Stimulated activated naive CD8-positive, alpha-beta T cell treated with anti-CD3 and anti-CD28 coated beads, Interleukin-15, amount 100 ng/mL, for 72 hours (primary cell): ENCODE measurements at regions not wholly inside any gene's neighbourhood (a gene's known extent, or its start where the extent isn't known, plus 50 kb on each side); places are given as distances from the start of the nearest gene placed in this dataset.

Experiments used
- ATAC-seq: fragments of 150-1000 bp; cut with Tn5 transposase; 2 replicates; pipeline ENCODE4 v1.10.0; 2021; ENCODE audit warnings: mild to moderate bottlenecking, moderate library complexity
- DNase-seq, 2 donors: peaks; one replicate each; pipeline ENCODE4 v3.0.0; 2021 to 2022
- H3K27ac Mint-ChIP-seq, 2 donors: one replicate each; pipeline ENCODE4 v1.8.0; 2022; ENCODE audit warnings: mild to moderate bottlenecking in 2 of 2, mixed read lengths in 2 of 2, moderate library complexity in 2 of 2
- H3K27me3 Mint-ChIP-seq: one replicate; pipeline ENCODE4 v1.8.0; 2022; ENCODE audit warnings: mixed read lengths
- H3K4me1 Mint-ChIP-seq: one replicate; pipeline ENCODE4 v1.8.0; 2022; ENCODE audit warnings: mild to moderate bottlenecking, mixed read lengths
- H3K4me3 Mint-ChIP-seq, 2 donors: one replicate each; pipeline ENCODE4 v1.8.0; 2022; ENCODE audit warnings: mild to moderate bottlenecking in 2 of 2, mixed read lengths in 2 of 2, moderate library complexity in 1 of 2
- H3K9me3 Mint-ChIP-seq, 2 donors: one replicate each; pipeline ENCODE4 v1.8.0; 2022; ENCODE audit warnings: mixed read lengths in 2 of 2

GRCh38 chr1:102595106-102595505, 513.2 kb downstream of the COL11A1 start:
- Mint-ChIP-seq H3K27me3 (no peaks in the 10 kb centered on the region), H3K27ac (no peak overlapping the region), H3K4me3 (no peak overlapping the region), H3K9me3 (peaks cover 0 to 7% of the 10 kb centered on the region in 2 donors), H3K4me1 (no peaks in the 10 kb centered on the region)
- ATAC-seq (no peak), DNase-seq (no peak)

- DNase-seq, result no peak
- H3K4me3 Mint-ChIP-seq, result no peak overlapping the region
- no peak for ATAC-seq
- H3K27me3 Mint-ChIP-seq, result no peaks in the 10 kb centered on the region
- H3K27ac Mint-ChIP-seq, result no peak overlapping the region
- H3K4me1 Mint-ChIP-seq, result no peaks in the 10 kb centered on the region
- H3K9me3 Mint-ChIP-seq, result peaks cover 0 to 7% of the 10 kb centered on the region in 2 donors
These were observed 515.0 kb downstream of the COL11A1 start for GRCh38 chr1:102593276-102593675.

- DNase-seq (no peak), ATAC-seq (no peak)
- Mint-ChIP-seq H3K27ac (no peak overlapping the region), H3K9me3 (no peaks in the 10 kb centered on the region), H3K27me3 (no peaks in the 10 kb centered on the region), H3K4me3 (no peak overlapping the region), H3K4me1 (no peaks in the 10 kb centered on the region)
These were observed 519.8 kb downstream of the COL11A1 start for GRCh38 chr1:102588536-102588935.

- no peaks in the 10 kb centered on the region for H3K9me3 Mint-ChIP-seq
- no peak overlapping the region for H3K27ac Mint-ChIP-seq
- no peaks in the 10 kb centered on the region for H3K4me1 Mint-ChIP-seq
- no peak for DNase-seq
- ATAC-seq, result no peak
- no peak overlapping the region for H3K4me3 Mint-ChIP-seq
- no peaks in the 10 kb centered on the region for H3K27me3 Mint-ChIP-seq
These were observed 522.3 kb downstream of the COL11A1 start for GRCh38 chr1:102586022-102586421.

GRCh38 chr1:102580806-102581205, 527.5 kb downstream of the COL11A1 start:
- no peak overlapping the region for H3K4me3 Mint-ChIP-seq
- ATAC-seq (no peak), DNase-seq (no peak)
- H3K27ac Mint-ChIP-seq, result no peak overlapping the region
- no peaks in the 10 kb centered on the region for H3K27me3 Mint-ChIP-seq
- no peaks in the 10 kb centered on the region for H3K9me3 Mint-ChIP-seq
- H3K4me1 Mint-ChIP-seq, result no peaks in the 10 kb centered on the region

- Mint-ChIP-seq H3K27ac (no peak overlapping the region), H3K4me3 (no peak overlapping the region), H3K4me1 (no peaks in the 10 kb centered on the region), H3K27me3 (no peaks in the 10 kb centered on the region), H3K9me3 (no peaks in the 10 kb centered on the region)
- no peak for DNase-seq
- ATAC-seq, result no peak
These were observed 529.5 kb downstream of the COL11A1 start for GRCh38 chr1:102578804-102579203.

GRCh38 chr1:102572637-102573036, 535.7 kb downstream of the COL11A1 start:
- no peak overlapping the region for H3K4me3 Mint-ChIP-seq
- H3K9me3 Mint-ChIP-seq, result no peaks in the 10 kb centered on the region
- DNase-seq, result no peak
- no peak overlapping the region for H3K27ac Mint-ChIP-seq
- no peaks in the 10 kb centered on the region for H3K4me1 Mint-ChIP-seq
- no peaks in the 10 kb centered on the region for H3K27me3 Mint-ChIP-seq
- no peak for ATAC-seq

- no peak overlapping the region for H3K4me3 Mint-ChIP-seq
These were observed 542.1 kb downstream of the COL11A1 start for GRCh38 chr1:102566182-102566581.

GRCh38 chr1:102562380-102562779, 545.9 kb downstream of the COL11A1 start:
- no peak for ATAC-seq
- H3K4me1 Mint-ChIP-seq, result no peaks in the 10 kb centered on the region

More at GRCh38 chr1:102566182-102566581, 542.1 kb downstream of the COL11A1 start:
- Mint-ChIP-seq H3K9me3 (no peaks in the 10 kb centered on the region), H3K27me3 (no peaks in the 10 kb centered on the region), H3K27ac (no peak overlapping the region), H3K4me1 (no peaks in the 10 kb centered on the region)
- DNase-seq, result no peak
- no peak for ATAC-seq

GRCh38 chr1:102550729-102551384, 554.1 kb upstream of the OLFM3 start:
- no peak overlapping the region for H3K27ac Mint-ChIP-seq
- ATAC-seq, result no peak

More at GRCh38 chr1:102562380-102562779, 545.9 kb downstream of the COL11A1 start:
- DNase-seq, result no peak
- no peaks in the 10 kb centered on the region for H3K27me3 Mint-ChIP-seq
- H3K27ac Mint-ChIP-seq, result no peak overlapping the region
- no peak overlapping the region for H3K4me3 Mint-ChIP-seq
- no peaks in the 10 kb centered on the region for H3K9me3 Mint-ChIP-seq

GRCh38 chr1:102546251-102546650, 549.5 kb upstream of the OLFM3 start:
- Mint-ChIP-seq H3K27me3 (no peaks in the 10 kb centered on the region), H3K27ac (no peak overlapping the region), H3K4me3 (no peak overlapping the region), H3K4me1 (no peaks in the 10 kb centered on the region), H3K9me3 (peaks cover 0 to 11% of the 10 kb centered on the region in 2 donors)
- ATAC-seq (no peak), DNase-seq (no peak)

More at GRCh38 chr1:102550729-102551384, 554.1 kb upstream of the OLFM3 start:
- H3K9me3 Mint-ChIP-seq, result peaks cover 10 to 36% of the 10 kb centered on the region in 2 donors
- DNase-seq, result peak in 1 of 2 donors; percentile 2
- no peaks in the 10 kb centered on the region for H3K4me1 Mint-ChIP-seq
- no peaks in the 10 kb centered on the region for H3K27me3 Mint-ChIP-seq
- H3K4me3 Mint-ChIP-seq, result no peak overlapping the region

- DNase-seq (no peak), ATAC-seq (no peak)
- H3K4me1 Mint-ChIP-seq, result no peaks in the 10 kb centered on the region
- no peak overlapping the region for H3K4me3 Mint-ChIP-seq
- H3K9me3 Mint-ChIP-seq, result peaks cover 5 to 7% of the 10 kb centered on the region in 2 donors
- no peaks in the 10 kb centered on the region for H3K27me3 Mint-ChIP-seq
- H3K27ac Mint-ChIP-seq, result no peak overlapping the region
These were observed 539.2 kb upstream of the OLFM3 start for GRCh38 chr1:102535829-102536505.

- Mint-ChIP-seq H3K4me1 (no peaks in the 10 kb centered on the region), H3K27ac (no peak overlapping the region), H3K4me3 (no peak overlapping the region), H3K27me3 (no peaks in the 10 kb centered on the region), H3K9me3 (peaks cover 9 to 10% of the 10 kb centered on the region in 2 donors)
- DNase-seq, result no peak
- ATAC-seq, result no peak
These were observed 534.3 kb upstream of the OLFM3 start for GRCh38 chr1:102531036-102531435.

- Mint-ChIP-seq H3K27ac (no peak overlapping the region), H3K4me1 (no peaks in the 10 kb centered on the region), H3K9me3 (peaks cover 9 to 17% of the 10 kb centered on the region in 2 donors), H3K27me3 (no peaks in the 10 kb centered on the region), H3K4me3 (no peak overlapping the region)
- ATAC-seq, result no peak
- DNase-seq, result no peak
These were observed 532.7 kb upstream of the OLFM3 start for GRCh38 chr1:102529446-102529845.

GRCh38 chr1:102500758-102501157, 504.0 kb upstream of the OLFM3 start:
- H3K27me3 Mint-ChIP-seq, result no peaks in the 10 kb centered on the region
- H3K4me3 Mint-ChIP-seq, result no peak overlapping the region
- H3K27ac Mint-ChIP-seq, result no peak overlapping the region
- ATAC-seq, result no peak
- H3K9me3 Mint-ChIP-seq, result peaks cover 5 to 13% of the 10 kb centered on the region in 2 donors
- no peak for DNase-seq
- no peaks in the 10 kb centered on the region for H3K4me1 Mint-ChIP-seq

- Mint-ChIP-seq H3K27me3 (no peaks in the 10 kb centered on the region), H3K4me1 (no peaks in the 10 kb centered on the region), H3K27ac (no peak overlapping the region), H3K9me3 (peaks cover 5 to 21% of the 10 kb centered on the region in 2 donors), H3K4me3 (no peak overlapping the region)
- DNase-seq (no peak), ATAC-seq (no peak)
These were observed 502.2 kb upstream of the OLFM3 start for GRCh38 chr1:102498929-102499328.
